Astrocyte (in vitro differentiated cells and primary cell): ENCODE measurements at regions not wholly inside any gene's neighbourhood (a gene's known extent, or its start where the extent isn't known, plus 50 kb on each side); places are given as distances from the start of the nearest gene placed in this dataset.

ENCODE experiments used
- DNase-seq: peaks from one replicate; pipeline ENCODE4 v3.0.0-alpha.2; 2010; ENCODE audit warnings: low read depth
- FAIRE-seq: peaks from 2 replicates; lab custom pipeline; 2011; peaks lifted over from hg19 to GRCh38; lab: Jason Lieb, UNC
- H2AFZ ChIP-seq: 2 replicates; pipeline ENCODE4 v1.6.0; 2012; ENCODE audit warnings: low read depth, low read length, inconsistent platforms
- H3K27ac ChIP-seq: 2 replicates; pipeline ENCODE4 v1.5.1; 2011; ENCODE audit warnings: low read depth, low read length, inconsistent platforms
- H3K27me3 ChIP-seq: 2 replicates; pipeline ENCODE4 v1.6.0; 2011; ENCODE audit warnings: low read length, inconsistent platforms; ENCODE audit not compliant: insufficient read depth
- H3K36me3 ChIP-seq: 2 replicates; pipeline ENCODE4 v1.5.1; 2011; ENCODE audit warnings: low read length, inconsistent platforms; ENCODE audit not compliant: insufficient read depth
- H3K4me1 ChIP-seq: 2 replicates; pipeline ENCODE4 v1.5.1; 2011; ENCODE audit warnings: low read length, inconsistent platforms; ENCODE audit not compliant: insufficient read depth
- H3K4me2 ChIP-seq: 2 replicates; pipeline ENCODE4 v1.6.0; 2012; ENCODE audit warnings: low read length, inconsistent platforms
- H3K4me3 ChIP-seq: 2 replicates; pipeline ENCODE4 v1.5.1; 2011; ENCODE audit warnings: low read depth, mild to moderate bottlenecking, low read length, inconsistent platforms; ENCODE audit not compliant: insufficient read depth
- H3K79me2 ChIP-seq: 2 replicates; pipeline ENCODE4 v1.6.0; 2012; ENCODE audit warnings: mild to moderate bottlenecking, low read length, inconsistent platforms; ENCODE audit not compliant: insufficient read depth
- H3K9ac ChIP-seq: 2 replicates; pipeline ENCODE4 v1.6.0; 2012; ENCODE audit warnings: mild to moderate bottlenecking, low read length, inconsistent platforms
- H3K9me3 ChIP-seq: 2 replicates; pipeline ENCODE4 v1.5.1; 2012; ENCODE audit warnings: low read depth, mild to moderate bottlenecking, low read length, inconsistent platforms; ENCODE audit not compliant: insufficient read depth
- H4K20me1 ChIP-seq: 2 replicates; pipeline ENCODE4 v1.6.0; 2012; ENCODE audit warnings: low read length, inconsistent platforms; ENCODE audit not compliant: insufficient read depth
- H3K27ac Mint-ChIP-seq: one replicate; pipeline ENCODE4 v1.8.0; 2021; ENCODE audit warnings: mild to moderate bottlenecking, mixed read lengths; ENCODE audit not compliant: unreplicated experiment
- H3K27me3 Mint-ChIP-seq: one replicate; pipeline ENCODE4 v1.8.0; 2021; ENCODE audit warnings: low read depth, mixed read lengths; ENCODE audit not compliant: unreplicated experiment
- H3K36me3 Mint-ChIP-seq: one replicate; pipeline ENCODE4 v1.8.0; 2021; ENCODE audit warnings: low read depth, mixed read lengths; ENCODE audit not compliant: unreplicated experiment
- H3K4me1 Mint-ChIP-seq: one replicate; pipeline ENCODE4 v1.8.0; 2021; ENCODE audit warnings: low read depth, mixed read lengths; ENCODE audit not compliant: unreplicated experiment
- H3K4me3 Mint-ChIP-seq: one replicate; pipeline ENCODE4 v1.8.0; 2021; ENCODE audit warnings: mild to moderate bottlenecking, moderate library complexity, mixed read lengths; ENCODE audit not compliant: unreplicated experiment
- H3K9me3 Mint-ChIP-seq: one replicate; pipeline ENCODE4 v1.8.0; 2021; ENCODE audit warnings: mild to moderate bottlenecking, mixed read lengths; ENCODE audit not compliant: unreplicated experiment
- CTCF ChIP-seq: IDR thresholded peaks from 2 replicates; pipeline ENCODE4 v1.5.1; 2011; ENCODE audit warnings: low read depth, mild to moderate bottlenecking, inconsistent platforms, low read length, moderate library complexity; ENCODE audit not compliant: insufficient read depth
- EZH2 ChIP-seq: IDR thresholded peaks from 2 replicates; pipeline ENCODE4 v1.6.1; 2012; ENCODE audit warnings: mild to moderate bottlenecking, low read length, inconsistent platforms; ENCODE audit not compliant: insufficient read depth

DNA sequence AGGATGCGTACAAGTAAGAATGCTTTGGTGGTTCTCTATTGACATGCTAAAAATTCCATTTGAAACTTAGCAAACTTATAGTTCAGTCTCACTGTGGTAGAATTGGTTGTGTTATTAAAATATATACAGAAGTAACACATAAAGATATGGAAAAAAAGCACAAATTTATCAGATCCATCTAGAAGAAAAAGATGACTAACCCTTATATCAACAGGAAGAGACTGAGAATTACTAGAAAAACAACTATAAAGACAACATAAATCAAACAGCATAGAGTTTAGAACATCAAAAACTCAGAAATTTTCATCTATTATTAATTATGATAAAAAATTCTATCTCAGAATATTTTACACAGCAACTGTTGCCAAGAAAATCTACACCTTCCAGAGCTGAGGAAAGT, 491.0 kb downstream of the ETNK1 start:
- no peak overlapping the region for H2AFZ ChIP-seq
- H3K4me1 Mint-ChIP-seq, result peaks cover 6% of the 10 kb centered on the region
- no peak overlapping the region for H3K4me2 ChIP-seq
- no peak overlapping the region for H3K4me3 Mint-ChIP-seq
- no peaks in the 10 kb centered on the region for H4K20me1 ChIP-seq
- no peaks in the 10 kb centered on the region for H3K36me3 Mint-ChIP-seq
- no peaks in the 10 kb centered on the region for H3K27me3 Mint-ChIP-seq
- no peak for FAIRE-seq
- no peak overlapping the region for H3K4me3 ChIP-seq
- H3K36me3 ChIP-seq, result no peaks in the 10 kb centered on the region
- H3K27ac Mint-ChIP-seq, result no peak overlapping the region
- no peaks in the 10 kb centered on the region for H3K79me2 ChIP-seq
- TF ChIP-seq CTCF (no peak), EZH2 (no peak)
- H3K9ac ChIP-seq, result no peak overlapping the region
- DNase-seq, result no peak
- no peaks in the 10 kb centered on the region for H3K4me1 ChIP-seq
- no peaks in the 10 kb centered on the region for H3K9me3 ChIP-seq
- H3K27ac ChIP-seq, result no peak overlapping the region
- H3K9me3 Mint-ChIP-seq, result peaks cover under 1% of the 10 kb centered on the region
- no peaks in the 10 kb centered on the region for H3K27me3 ChIP-seq

- Mint-ChIP-seq H3K4me3 (no peak overlapping the region), H3K36me3 (no peaks in the 10 kb centered on the region), H3K27ac (no peak overlapping the region), H3K27me3 (no peaks in the 10 kb centered on the region), H3K9me3 (no peaks in the 10 kb centered on the region), H3K4me1 (no peaks in the 10 kb centered on the region)
- no peak overlapping the region for H3K27ac ChIP-seq
- no peak overlapping the region for H3K4me3 ChIP-seq
- DNase-seq (no peak), FAIRE-seq (no peak)
- H3K9me3 ChIP-seq, result no peaks in the 10 kb centered on the region
- H3K27me3 ChIP-seq, result no peaks in the 10 kb centered on the region
- TF ChIP-seq EZH2 (no peak), CTCF (no peak)
- H3K9ac ChIP-seq, result no peak overlapping the region
- no peak overlapping the region for H2AFZ ChIP-seq
- H3K4me1 ChIP-seq, result no peaks in the 10 kb centered on the region
- H3K4me2 ChIP-seq, result no peak overlapping the region
- no peaks in the 10 kb centered on the region for H3K36me3 ChIP-seq
- no peaks in the 10 kb centered on the region for H3K79me2 ChIP-seq
- no peaks in the 10 kb centered on the region for H4K20me1 ChIP-seq
Observed at GRCh38 chr12:23126794-23127193, 501.8 kb downstream of the ETNK1 start.

DNA sequence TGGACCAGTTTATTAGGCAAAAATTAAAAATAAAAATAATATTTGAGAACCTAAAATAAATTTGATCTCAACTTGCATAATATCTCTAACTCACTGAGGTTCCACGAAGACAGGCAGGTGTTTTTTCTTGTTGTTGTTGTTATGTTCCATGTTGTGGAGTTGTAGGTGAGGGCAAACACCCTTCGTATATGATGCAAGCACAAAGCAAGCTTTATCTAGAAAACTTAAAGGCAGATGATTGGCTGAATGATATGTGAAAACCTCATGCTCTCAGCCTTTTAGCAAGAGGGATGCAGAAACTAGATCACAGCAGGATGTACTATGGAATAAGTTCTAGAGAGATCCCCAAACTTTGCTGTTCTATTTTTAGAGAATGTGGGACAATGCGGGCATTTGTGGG, 502.7 kb downstream of the ETNK1 start:
- Mint-ChIP-seq H3K27ac (no peak overlapping the region), H3K4me1 (no peaks in the 10 kb centered on the region), H3K9me3 (no peaks in the 10 kb centered on the region), H3K36me3 (no peaks in the 10 kb centered on the region), H3K27me3 (no peaks in the 10 kb centered on the region), H3K4me3 (no peak overlapping the region)
- Histone ChIP-seq H3K79me2 (no peaks in the 10 kb centered on the region), H3K36me3 (no peaks in the 10 kb centered on the region), H3K27ac (no peak overlapping the region), H3K4me3 (no peak overlapping the region), H3K9me3 (no peaks in the 10 kb centered on the region), H2AFZ (no peak overlapping the region), H3K9ac (no peak overlapping the region), H4K20me1 (no peaks in the 10 kb centered on the region), H3K27me3 (no peaks in the 10 kb centered on the region), H3K4me2 (no peak overlapping the region), H3K4me1 (no peaks in the 10 kb centered on the region)
- TF ChIP-seq EZH2, result no peak
- no peak for TF ChIP-seq CTCF
- no peak for DNase-seq
- FAIRE-seq, result no peak
